Lower lobe of right lung (tissue), 2 donors: ENCODE measurements at regions not wholly inside any gene's neighbourhood (a gene's known extent, or its start where the extent isn't known, plus 50 kb on each side); places are given as distances from the start of the nearest gene placed in this dataset.

Source experiments
- ATAC-seq, 2 donors: fragments of 200-7000 bp; cut with Tn5 transposase; one replicate each; pipeline ENCODE4 v1.9.1; 2020 to 2022; ENCODE audit warnings: mild to moderate bottlenecking in 2 of 2, moderate library complexity in 2 of 2
- DNase-seq: peaks from one replicate; pipeline ENCODE4 v3.0.0-alpha.2; 2020
- H3K27ac ChIP-seq: fragments of 200-600 bp; one replicate; pipeline ENCODE4 v1.8.0; 2022
- H3K27me3 ChIP-seq: fragments of 200-600 bp; one replicate; pipeline ENCODE4 v1.8.0; 2022; ENCODE audit warnings: low read depth
- H3K36me3 ChIP-seq: fragments of 200-600 bp; one replicate; pipeline ENCODE4 v1.8.0; 2022; ENCODE audit warnings: mild to moderate bottlenecking
- H3K4me1 ChIP-seq: fragments of 200-600 bp; one replicate; pipeline ENCODE4 v1.8.0; 2022
- H3K4me3 ChIP-seq: fragments of 200-600 bp; one replicate; pipeline ENCODE4 v1.8.0; 2022; ENCODE audit warnings: mild to moderate bottlenecking
- H3K9me3 ChIP-seq: fragments of 200-600 bp; one replicate; pipeline ENCODE4 v1.8.0; 2022
- CTCF ChIP-seq: fragments of 200-600 bp; IDR thresholded peaks from one replicate; pipeline ENCODE4 v1.8.0; 2022; ENCODE audit warnings: antibody characterized with exemption, mild to moderate bottlenecking
- intact Hi-C: fragments of 100-400 bp; cut with DNase I; formaldehyde crosslinking; loops from one replicate; pipeline ENCODE4 v1.11.0; 2022
- donor health status: DM: no; HTN: yes; CAD: no; lungs with severe emphysema.

GRCh38 chr15:77817434-77817833, 184.7 kb upstream of the LINGO1 start:
- intact Hi-C loops = no loop called here
- ATAC-seq (no peak), DNase-seq (no peak)
- H3K36me3 ChIP-seq = no peaks in the 10 kb centered on the region
- no peaks in the 10 kb centered on the region for H3K9me3 ChIP-seq
- peaks cover 75% of the 10 kb centered on the region for H3K27me3 ChIP-seq
- no peak for TF ChIP-seq CTCF
- H3K27ac ChIP-seq = no peak overlapping the region
- H3K4me1 ChIP-seq = peaks cover 7% of the 10 kb centered on the region
- no peak overlapping the region for H3K4me3 ChIP-seq

GRCh38 chr15:77816983-77817382, 184.3 kb upstream of the LINGO1 start:
- no peaks in the 10 kb centered on the region for H3K36me3 ChIP-seq
- intact Hi-C loops = no loop called here
- H3K27me3 ChIP-seq = peaks cover 72% of the 10 kb centered on the region
- no peaks in the 10 kb centered on the region for H3K9me3 ChIP-seq
- no peak overlapping the region for H3K4me3 ChIP-seq
- no peak for DNase-seq
- peaks cover 7% of the 10 kb centered on the region for H3K4me1 ChIP-seq
- no peak overlapping the region for H3K27ac ChIP-seq
- no peak for TF ChIP-seq CTCF
- no peak for ATAC-seq

- Histone ChIP-seq H3K36me3 (no peaks in the 10 kb centered on the region), H3K4me1 (peaks cover 2% of the 10 kb centered on the region), H3K4me3 (no peak overlapping the region), H3K27ac (no peak overlapping the region), H3K27me3 (peaks cover 53% of the 10 kb centered on the region), H3K9me3 (no peaks in the 10 kb centered on the region)
- ATAC-seq = no peak
- intact Hi-C loops = no loop called here
- no peak for DNase-seq
- TF ChIP-seq CTCF = no peak
These were observed 182.3 kb upstream of the LINGO1 start for GRCh38 chr15:77815015-77815414.

- DNase-seq (no peak), ATAC-seq (no peak)
- H3K27ac ChIP-seq = no peak overlapping the region
- no peaks in the 10 kb centered on the region for H3K4me1 ChIP-seq
- no peak for TF ChIP-seq CTCF
- H3K36me3 ChIP-seq = no peaks in the 10 kb centered on the region
- intact Hi-C loops = no loop called here
- peaks cover 32% of the 10 kb centered on the region for H3K27me3 ChIP-seq
- H3K9me3 ChIP-seq = no peaks in the 10 kb centered on the region
- no peak overlapping the region for H3K4me3 ChIP-seq
These were observed 180.0 kb upstream of the LINGO1 start for GRCh38 chr15:77812664-77813063.

- H3K4me3 ChIP-seq = no peak overlapping the region
- TF ChIP-seq CTCF = no peak
- intact Hi-C loops = no loop called here
These were observed 178.6 kb upstream of the LINGO1 start for GRCh38 chr15:77811270-77811669.

GRCh38 chr15:77810130-77810571, 177.4 kb upstream of the LINGO1 start:
- no peaks in the 10 kb centered on the region for H3K36me3 ChIP-seq
- no peaks in the 10 kb centered on the region for H3K4me1 ChIP-seq
- no peak for TF ChIP-seq CTCF
- H3K27me3 ChIP-seq = peaks cover 10% of the 10 kb centered on the region
- no peak for ATAC-seq
- H3K9me3 ChIP-seq = no peaks in the 10 kb centered on the region
- intact Hi-C loops = no loop called here
- no peak for DNase-seq
- no peak overlapping the region for H3K4me3 ChIP-seq
- H3K27ac ChIP-seq = no peak overlapping the region

More at GRCh38 chr15:77811270-77811669, 178.6 kb upstream of the LINGO1 start:
- no peaks in the 10 kb centered on the region for H3K4me1 ChIP-seq
- H3K9me3 ChIP-seq = no peaks in the 10 kb centered on the region
- ATAC-seq (no peak), DNase-seq (no peak)
- H3K36me3 ChIP-seq = no peaks in the 10 kb centered on the region
- peaks cover 19% of the 10 kb centered on the region for H3K27me3 ChIP-seq
- H3K27ac ChIP-seq = no peak overlapping the region
